GM20000 (cell line): ENCODE measurements at regions not wholly inside any gene's neighbourhood (a gene's known extent, or its start where the extent isn't known, plus 50 kb on each side); places are given as distances from the start of the nearest gene placed in this dataset.

ENCODE experiments used
- DNase-seq: peaks from one replicate; pipeline ENCODE4 v3.0.0; 2012; ENCODE audit warnings: low spot score
- TF ChIP-seq, protein P1 (sequence below): IDR thresholded peaks from 2 replicates; pipeline ENCODE4 v1.5.1; 2012; ENCODE audit warnings: mild to moderate bottlenecking, control low read depth; ENCODE audit errors: extremely low read depth, missing control alignments

GRCh38 chr10:77715536-77715935 is 77.9 kb upstream of the KCNMA1 start:
- no peak for DNase-seq
- TF ChIP-seq, protein P1, sequence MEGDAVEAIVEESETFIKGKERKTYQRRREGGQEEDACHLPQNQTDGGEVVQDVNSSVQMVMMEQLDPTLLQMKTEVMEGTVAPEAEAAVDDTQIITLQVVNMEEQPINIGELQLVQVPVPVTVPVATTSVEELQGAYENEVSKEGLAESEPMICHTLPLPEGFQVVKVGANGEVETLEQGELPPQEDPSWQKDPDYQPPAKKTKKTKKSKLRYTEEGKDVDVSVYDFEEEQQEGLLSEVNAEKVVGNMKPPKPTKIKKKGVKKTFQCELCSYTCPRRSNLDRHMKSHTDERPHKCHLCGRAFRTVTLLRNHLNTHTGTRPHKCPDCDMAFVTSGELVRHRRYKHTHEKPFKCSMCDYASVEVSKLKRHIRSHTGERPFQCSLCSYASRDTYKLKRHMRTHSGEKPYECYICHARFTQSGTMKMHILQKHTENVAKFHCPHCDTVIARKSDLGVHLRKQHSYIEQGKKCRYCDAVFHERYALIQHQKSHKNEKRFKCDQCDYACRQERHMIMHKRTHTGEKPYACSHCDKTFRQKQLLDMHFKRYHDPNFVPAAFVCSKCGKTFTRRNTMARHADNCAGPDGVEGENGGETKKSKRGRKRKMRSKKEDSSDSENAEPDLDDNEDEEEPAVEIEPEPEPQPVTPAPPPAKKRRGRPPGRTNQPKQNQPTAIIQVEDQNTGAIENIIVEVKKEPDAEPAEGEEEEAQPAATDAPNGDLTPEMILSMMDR: no peak

DNA sequence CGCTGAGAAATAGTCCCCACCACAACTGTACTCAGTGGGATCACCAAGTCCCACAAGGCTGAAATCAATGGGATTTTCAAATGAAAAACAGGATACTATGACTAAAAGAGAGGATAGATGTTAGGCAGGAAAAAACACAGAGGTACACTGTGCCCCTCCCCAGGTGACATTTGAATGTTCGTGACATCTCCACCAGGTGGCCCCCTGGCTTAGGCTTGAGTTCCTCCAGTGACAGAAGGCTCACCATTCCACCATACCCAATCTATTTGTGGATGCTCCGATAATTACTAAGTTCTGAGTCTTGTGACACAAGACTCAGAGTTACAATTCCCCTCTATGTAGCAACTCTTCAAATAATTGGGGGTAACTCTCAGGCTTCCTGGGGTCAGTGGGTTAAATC is 77.5 kb upstream of the KCNMA1 start:
- TF ChIP-seq, protein P1: peak; percentile 26
- no peak for DNase-seq

DNA sequence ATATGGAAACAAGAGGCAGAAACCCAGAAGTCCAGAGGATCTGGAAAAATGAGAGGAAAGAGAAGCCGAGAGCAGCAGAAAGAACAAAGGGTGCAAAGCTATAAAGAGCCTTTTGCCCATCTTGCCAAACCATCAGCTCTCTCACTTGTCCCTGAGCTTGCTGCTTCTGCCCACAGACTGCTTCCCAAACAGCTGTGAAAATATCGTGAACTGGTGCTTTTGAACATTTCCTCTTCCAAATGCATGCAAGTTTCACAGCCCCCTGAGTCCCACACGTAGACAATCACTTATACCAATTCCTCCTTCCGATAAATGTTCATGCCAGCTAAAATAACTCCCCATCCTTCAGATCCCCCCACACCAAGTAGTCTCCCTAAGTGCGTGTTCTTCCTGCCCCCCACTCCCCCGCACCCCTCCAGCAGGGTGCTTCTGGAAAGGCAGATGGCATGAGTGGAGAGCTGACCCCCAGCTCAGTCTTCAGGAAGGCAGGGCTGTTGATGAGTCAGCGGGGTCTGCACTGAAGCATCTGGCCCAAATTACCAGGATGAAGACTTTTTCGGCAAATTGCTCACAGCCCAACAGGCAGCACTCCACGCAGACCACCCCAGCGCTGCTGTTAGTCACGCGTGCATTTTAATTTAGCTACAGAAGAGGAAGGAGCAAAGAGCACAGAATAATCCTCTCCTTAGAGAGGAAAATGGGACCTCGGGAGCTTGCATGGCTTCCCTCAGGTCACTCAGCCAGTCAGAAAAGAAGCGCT is 76.1 kb upstream of the KCNMA1 start:
- TF ChIP-seq, protein P1: no peak
- DNase-seq: no peak

GRCh38 chr10:77712207-77712606 is 74.6 kb upstream of the KCNMA1 start:
- no peak for DNase-seq
- TF ChIP-seq, protein P1: no peak

DNA sequence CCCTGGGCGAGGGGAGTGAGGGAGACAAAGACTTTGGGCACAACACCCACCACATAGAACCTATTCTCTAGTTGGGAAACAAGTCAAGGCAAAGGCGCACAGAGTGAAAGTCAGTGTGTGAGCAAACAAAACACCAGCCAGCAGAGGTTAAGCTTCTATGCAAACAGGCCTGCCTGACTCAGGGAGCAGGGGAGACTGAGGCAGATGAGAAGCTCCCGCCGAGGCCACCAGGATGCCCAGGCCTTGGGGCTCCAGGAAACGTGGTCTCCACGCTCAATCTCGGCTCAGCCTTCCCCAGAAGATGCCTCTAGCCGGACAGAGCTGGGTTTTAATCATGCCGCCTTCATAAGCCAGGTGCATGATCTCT is 74.1 kb upstream of the KCNMA1 start:
- DNase-seq: no peak
- TF ChIP-seq, protein P1: no peak

DNA sequence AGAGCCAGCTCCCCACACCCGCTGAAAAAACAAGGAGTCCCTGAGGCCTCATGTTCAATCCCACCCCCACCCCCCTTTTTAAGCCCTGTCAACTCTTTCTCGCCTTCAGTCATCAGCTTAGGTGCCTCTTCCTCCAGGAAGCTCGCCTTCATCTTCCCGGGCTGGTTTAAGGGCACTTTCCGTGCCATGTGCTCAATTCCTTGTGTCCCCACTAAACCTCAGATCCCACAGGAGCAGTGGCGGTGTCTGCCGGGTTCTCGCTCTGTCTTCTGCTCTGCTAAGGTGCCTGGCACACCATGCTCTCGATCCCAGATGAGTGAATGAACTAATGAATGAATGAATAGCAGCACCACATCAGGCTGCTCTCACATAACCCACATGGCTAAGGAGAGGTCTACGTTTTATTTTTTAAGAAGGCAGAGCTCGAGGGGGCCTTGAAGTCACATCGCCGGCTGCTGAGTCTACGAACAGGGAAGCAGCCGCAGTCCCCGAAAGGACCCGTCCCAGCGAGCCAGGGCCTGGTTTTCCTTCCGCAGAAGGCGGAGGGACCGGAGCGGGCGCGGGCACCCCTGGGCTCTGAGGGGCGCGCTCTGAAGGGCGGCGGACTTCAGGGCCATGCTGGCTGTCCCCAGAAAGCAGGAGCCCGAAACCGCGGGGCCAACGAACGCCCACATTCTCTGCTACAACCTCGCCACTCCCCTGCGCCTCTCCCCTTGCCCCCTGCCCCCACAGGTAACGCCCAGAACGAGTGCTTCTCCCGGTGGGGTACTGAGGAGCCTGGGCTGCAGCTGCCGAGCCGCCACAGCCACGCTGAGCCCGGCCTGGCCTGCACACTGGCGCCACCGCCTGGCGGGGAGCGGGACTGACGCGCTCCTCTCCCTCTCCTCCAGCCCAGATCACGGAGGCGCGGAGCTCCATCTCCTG is 73.4 kb upstream of the KCNMA1 start:
- TF ChIP-seq, protein P1: peak; percentile 99
- DNase-seq: peak; percentile 82

- TF ChIP-seq, protein P1: no peak
- no peak for DNase-seq
Observed at GRCh38 chr10:77710081-77710551, 72.5 kb upstream of the KCNMA1 start.
